Right cardiac atrium (tissue), 5 donors: ENCODE measurements at regions not wholly inside any gene's neighbourhood (a gene's known extent, or its start where the extent isn't known, plus 50 kb on each side); places are given as distances from the start of the nearest gene placed in this dataset.

Source experiments
- ATAC-seq, 2 donors: fragments of 200-7000 bp; cut with Tn5 transposase; one replicate each; pipeline versions ENCODE4 v1.8.0 to v1.9.1; 2020; ENCODE audit warnings: moderate library complexity in 2 of 2, mild to moderate bottlenecking in 1 of 2
- DNase-seq, 3 donors: peaks; one replicate each; pipeline ENCODE4 v3.0.0-alpha.2; 2020
- H3K27ac ChIP-seq: one replicate; pipeline ENCODE4 v1.5.1; 2013; ENCODE audit warnings: mild to moderate bottlenecking, low read length, control low read depth, moderate library complexity
- H3K27me3 ChIP-seq: one replicate; pipeline ENCODE4 v1.6.1; 2013; ENCODE audit not compliant: control insufficient read depth, insufficient read depth
- H3K4me1 ChIP-seq: one replicate; pipeline ENCODE4 v1.6.1; 2013; ENCODE audit warnings: low read length; ENCODE audit not compliant: control insufficient read depth, insufficient read depth
- H3K4me3 ChIP-seq: one replicate; pipeline ENCODE4 v1.5.1; 2013; ENCODE audit warnings: low read length, control low read depth
- H3K9me3 ChIP-seq: one replicate; pipeline ENCODE4 v1.6.1; 2013; ENCODE audit warnings: low read length; ENCODE audit not compliant: control insufficient read depth
- WGBS: extraction: QIAGEN DNeasy Blood & Tissue Kit; methylation state at CpG from one replicate; pipeline ENCODE4 v1.1.7; 2013; 5-methylcytosine and 5-hydroxymethylcytosine counted together
- intact Hi-C, 4 donors: fragments of 100-400 bp; cut with DNase I; formaldehyde crosslinking; loops; one replicate each; pipeline versions ENCODE4 v1.11.0 to v1.14.0; 2022 to 2023
- donor health status: healthy with polysubstance abuse.
- donor health status: DM: no; HTN: yes; CAD: no.
- donor health status: DM: no; HTN: no; CAD: no.
- donor health status: DM: no; HTN: yes; CAD: no; lungs with severe emphysema.
- donor health status: DM: yes; HTN: yes; CAD: no.

DNA sequence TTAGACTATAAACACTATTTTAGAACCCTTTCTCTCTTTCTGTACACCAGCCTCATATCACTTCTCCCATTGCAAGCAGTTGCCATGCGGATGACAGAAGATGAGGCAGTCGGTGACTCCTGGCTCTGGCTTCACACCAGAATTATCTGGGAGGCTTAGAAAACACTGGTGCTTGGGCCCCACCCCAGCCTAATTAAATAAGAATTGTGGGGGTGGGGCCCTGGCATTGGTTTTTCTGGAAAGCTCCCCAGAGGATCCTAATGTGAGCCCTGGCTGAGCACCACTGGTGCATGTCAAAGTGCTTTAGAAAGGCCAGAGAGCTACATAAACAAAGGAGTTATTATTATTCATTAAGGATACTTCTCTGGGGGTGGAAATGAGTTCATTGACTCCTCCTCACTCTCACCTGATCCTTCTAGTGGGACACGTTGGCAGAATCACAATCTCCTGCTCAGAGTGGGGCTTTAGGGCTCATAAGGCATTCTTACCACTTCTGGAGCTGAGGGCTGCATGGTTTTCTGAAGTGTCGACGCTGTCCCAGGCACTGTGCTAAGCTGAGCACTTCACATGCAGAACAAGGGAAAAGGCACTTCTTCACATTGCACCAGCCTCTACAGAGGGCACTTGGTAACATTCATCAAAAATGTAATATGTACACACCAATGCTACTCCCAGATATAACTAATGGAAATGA lies 188.5 kb upstream of the TLE3 start:
- no peak for ATAC-seq

DNA sequence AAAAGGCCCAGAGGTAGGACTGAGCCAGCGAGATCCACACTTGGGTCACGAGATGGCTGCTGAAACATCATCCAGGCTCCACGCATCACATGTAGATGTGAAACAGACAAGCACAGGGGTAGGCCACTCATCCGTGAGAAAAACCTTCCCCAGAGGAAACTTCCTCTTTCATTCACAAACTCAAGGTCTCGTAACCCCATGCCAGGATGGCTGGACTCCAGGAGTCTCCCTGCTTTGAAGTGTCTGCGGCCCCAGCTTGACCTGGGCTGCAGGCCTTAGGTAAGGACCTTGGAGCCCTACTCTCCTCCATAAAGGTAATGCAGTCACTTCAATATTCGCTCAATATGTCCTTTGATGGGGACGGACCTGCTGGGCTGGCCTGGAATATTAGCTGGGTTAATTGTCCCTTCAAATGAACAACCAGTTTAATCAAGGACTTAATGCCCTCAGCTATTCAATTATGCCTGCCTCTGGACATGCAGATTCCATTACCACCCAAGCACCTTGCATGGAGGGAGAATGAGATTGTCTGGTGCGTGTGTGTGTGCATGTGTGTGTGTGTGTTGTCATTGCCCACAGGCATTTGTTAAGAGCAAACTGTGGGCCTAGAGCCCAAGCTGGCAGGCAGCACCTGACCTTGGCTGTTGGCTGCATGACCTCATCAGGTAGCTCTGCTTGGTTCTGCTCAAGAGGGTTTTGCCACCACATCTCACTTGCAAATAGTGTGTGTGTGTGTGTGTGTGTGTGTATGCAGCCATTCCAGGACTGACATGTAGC lies 186.9 kb upstream of the TLE3 start:
- no peak for DNase-seq
- H3K4me1 ChIP-seq, result peaks cover 4% of the 10 kb centered on the region
- ATAC-seq, result no peak
- H3K27me3 ChIP-seq, result no peaks in the 10 kb centered on the region
- H3K9me3 ChIP-seq, result no peaks in the 10 kb centered on the region
- 90% methylated on average over 9 of the region's 9 CpGs for WGBS
- no peak overlapping the region for H3K4me3 ChIP-seq
- H3K27ac ChIP-seq, result no peak overlapping the region
- intact Hi-C loops, result no loop called here

More for the DNA sequence above, 188.5 kb upstream of the TLE3 start:
- Histone ChIP-seq H3K9me3 (no peaks in the 10 kb centered on the region), H3K4me1 (peaks cover 4% of the 10 kb centered on the region), H3K27ac (no peak overlapping the region), H3K4me3 (no peak overlapping the region), H3K27me3 (no peaks in the 10 kb centered on the region)
- no peak for DNase-seq
- WGBS, result 66% methylated on average over 5 of the region's 5 CpGs
- intact Hi-C loops, result no loop called here

DNA sequence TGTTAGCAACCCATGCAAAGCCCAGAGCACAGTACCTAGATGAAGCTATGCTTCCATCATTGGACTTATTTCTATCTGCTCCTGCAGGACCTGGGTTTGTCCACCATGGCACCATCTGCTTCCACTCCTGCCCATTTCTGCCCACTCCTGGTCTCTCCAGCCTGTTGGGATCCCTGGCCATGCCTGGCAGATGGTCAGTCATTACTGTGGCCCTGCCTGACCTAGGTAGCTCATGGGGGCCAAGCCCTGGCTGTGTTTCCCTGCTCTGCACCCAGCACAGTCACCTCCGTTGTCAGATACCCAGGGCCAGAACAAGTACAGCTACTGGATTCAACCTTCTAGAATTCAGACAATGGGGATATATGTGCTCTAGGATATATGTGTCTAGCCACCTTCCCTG lies 185.8 kb upstream of the TLE3 start:
- no peak overlapping the region for H3K27ac ChIP-seq
- intact Hi-C loops, result no loop called here
- ATAC-seq (no peak), DNase-seq (no peak)
- H3K4me1 ChIP-seq, result peaks cover 4% of the 10 kb centered on the region
- H3K27me3 ChIP-seq, result no peaks in the 10 kb centered on the region
- H3K4me3 ChIP-seq, result no peak overlapping the region
- H3K9me3 ChIP-seq, result no peaks in the 10 kb centered on the region
- WGBS, result 93% methylated on average over 1 of the region's 1 CpG

DNA sequence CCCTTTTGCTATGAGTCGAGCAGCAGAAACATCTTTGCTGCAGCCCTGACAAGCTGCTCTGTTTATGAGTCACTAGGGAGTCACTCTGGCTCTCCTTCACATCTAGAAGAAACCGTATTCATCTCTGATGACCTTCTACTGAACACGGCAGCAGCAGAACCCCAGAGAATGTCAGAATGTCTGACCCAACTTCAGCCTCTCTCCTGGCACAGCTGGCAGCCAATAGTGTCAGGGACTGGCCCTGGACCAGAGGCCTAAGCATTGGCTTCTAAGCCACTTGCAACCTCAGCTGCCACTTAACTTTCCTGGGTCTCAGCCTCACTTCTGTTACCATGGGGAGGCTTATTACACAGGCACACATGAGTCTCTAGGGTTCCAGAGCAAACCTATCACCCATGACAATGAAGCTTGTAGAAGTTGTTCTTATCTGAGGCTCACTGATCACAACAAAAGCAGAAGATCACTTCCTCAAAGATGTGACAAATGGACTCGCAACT lies 184.1 kb upstream of the TLE3 start:
- intact Hi-C loops, result no loop called here
- Histone ChIP-seq H3K9me3 (no peaks in the 10 kb centered on the region), H3K4me3 (no peak overlapping the region), H3K27ac (no peak overlapping the region), H3K4me1 (peaks cover 4% of the 10 kb centered on the region), H3K27me3 (no peaks in the 10 kb centered on the region)
- ATAC-seq (peak; percentile 48 to 75), DNase-seq (no peak)
- WGBS, result 54% methylated on average over 4 of the region's 4 CpGs

DNA sequence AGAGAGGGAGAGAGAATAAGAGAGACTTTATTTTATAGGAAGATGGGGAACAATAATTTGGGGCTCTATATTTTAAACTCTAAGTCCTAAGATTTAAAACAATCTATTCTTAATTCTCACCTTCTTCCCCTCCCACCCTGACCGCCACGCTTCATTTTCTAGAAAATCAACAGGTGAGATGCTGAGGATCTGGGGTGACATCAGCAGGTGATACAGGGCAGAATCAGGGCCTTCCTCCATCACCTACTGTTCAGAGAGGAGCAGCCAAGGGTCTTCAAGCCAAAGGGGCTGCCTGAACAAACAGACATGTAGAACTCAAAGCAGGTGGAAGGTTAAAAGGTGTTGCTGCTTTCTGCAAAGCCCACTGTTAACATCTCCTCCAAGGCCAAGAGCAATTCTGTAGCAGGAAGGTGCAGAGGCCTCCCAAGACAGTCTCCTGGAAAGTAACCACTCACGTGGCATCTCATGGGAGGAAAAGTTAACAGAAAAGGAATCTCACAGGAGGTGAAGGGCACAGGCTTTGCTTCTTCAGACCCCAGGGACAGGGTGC lies 183.6 kb upstream of the TLE3 start:
- intact Hi-C loops, result no loop called here
- Histone ChIP-seq H3K27me3 (no peaks in the 10 kb centered on the region), H3K9me3 (no peaks in the 10 kb centered on the region), H3K27ac (no peak overlapping the region), H3K4me3 (no peak overlapping the region), H3K4me1 (peaks cover 4% of the 10 kb centered on the region)
- DNase-seq (no peak), ATAC-seq (no peak)
- 94% methylated on average over 3 of the region's 3 CpGs for WGBS

DNA sequence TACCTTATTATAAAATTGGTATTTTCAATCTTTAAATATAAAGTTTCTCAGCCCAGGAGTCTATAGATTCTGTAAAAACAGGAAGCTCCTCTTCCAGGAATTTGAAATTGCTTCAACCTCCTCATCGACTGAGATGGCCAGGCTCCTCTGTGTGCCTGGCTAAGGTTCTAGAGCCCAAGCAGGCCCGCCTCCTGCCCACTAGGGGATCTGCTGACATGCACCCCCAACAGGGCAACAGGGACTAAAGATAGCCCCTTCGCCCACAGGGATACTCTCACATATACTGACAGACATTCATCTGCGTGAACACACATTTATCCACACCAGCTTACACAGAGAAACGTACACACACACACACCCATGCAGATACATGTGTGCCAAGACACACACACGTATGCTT lies 183.1 kb upstream of the TLE3 start:
- DNase-seq, result no peak
- no peak for ATAC-seq
- H3K9me3 ChIP-seq, result no peaks in the 10 kb centered on the region
- intact Hi-C loops, result no loop called here
- peaks cover 4% of the 10 kb centered on the region for H3K4me1 ChIP-seq
- H3K4me3 ChIP-seq, result no peak overlapping the region
- H3K27ac ChIP-seq, result no peak overlapping the region
- 84% methylated on average over 6 of the region's 6 CpGs for WGBS
- no peaks in the 10 kb centered on the region for H3K27me3 ChIP-seq

DNA sequence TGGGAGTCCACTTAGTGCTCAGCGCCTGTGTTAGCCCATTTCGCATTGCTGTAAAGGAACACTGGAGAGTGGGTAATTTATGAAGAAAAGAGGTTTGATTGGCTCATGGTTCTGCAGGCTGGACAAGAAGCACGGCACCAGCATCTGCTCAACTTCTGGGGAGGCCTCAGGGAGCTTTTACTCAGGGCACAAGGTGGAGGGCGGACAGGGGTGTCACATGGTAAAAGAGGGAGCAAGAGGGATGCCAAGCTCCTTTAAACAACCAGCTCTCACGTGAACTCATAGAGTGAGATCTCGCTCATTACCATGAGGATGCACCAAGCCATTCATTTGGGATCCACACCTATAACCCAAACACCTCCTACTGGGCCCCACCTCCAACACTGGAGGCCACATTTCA lies 181.4 kb upstream of the TLE3 start:
- Histone ChIP-seq H3K27me3 (no peaks in the 10 kb centered on the region), H3K27ac (no peak overlapping the region), H3K4me3 (no peak overlapping the region), H3K4me1 (peaks cover 4% of the 10 kb centered on the region), H3K9me3 (no peaks in the 10 kb centered on the region)
- DNase-seq (no peak), ATAC-seq (no peak)
- 89% methylated on average over 6 of the region's 6 CpGs for WGBS
- intact Hi-C loops, result no loop called here

DNA sequence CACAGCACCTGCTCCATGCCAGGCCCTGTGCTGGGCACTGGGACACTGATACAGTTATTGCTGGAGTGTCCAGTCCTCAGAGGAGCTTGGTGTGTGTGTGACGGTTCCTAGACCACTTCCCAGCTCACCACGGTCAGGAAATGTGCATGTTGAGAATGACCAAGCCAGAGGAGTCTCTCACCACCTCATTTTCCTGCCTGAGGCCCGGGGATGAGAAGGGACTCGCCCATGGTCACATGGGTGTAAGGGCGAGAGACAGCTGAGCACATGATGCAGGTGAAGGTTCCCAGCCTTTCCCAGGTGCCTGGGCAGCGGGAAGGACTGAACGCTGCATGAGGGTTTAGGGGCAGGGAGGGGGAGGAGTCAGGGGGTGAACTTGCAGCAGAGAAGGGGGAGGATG lies 180.9 kb upstream of the TLE3 start:
- no peak for DNase-seq
- H3K27me3 ChIP-seq, result no peaks in the 10 kb centered on the region
- H3K9me3 ChIP-seq, result no peaks in the 10 kb centered on the region
- no peak overlapping the region for H3K4me3 ChIP-seq
- 87% methylated on average over 7 of the region's 7 CpGs for WGBS
- intact Hi-C loops, result no loop called here
- H3K4me1 ChIP-seq, result peaks cover 4% of the 10 kb centered on the region
- ATAC-seq, result no peak
- no peak overlapping the region for H3K27ac ChIP-seq

DNA sequence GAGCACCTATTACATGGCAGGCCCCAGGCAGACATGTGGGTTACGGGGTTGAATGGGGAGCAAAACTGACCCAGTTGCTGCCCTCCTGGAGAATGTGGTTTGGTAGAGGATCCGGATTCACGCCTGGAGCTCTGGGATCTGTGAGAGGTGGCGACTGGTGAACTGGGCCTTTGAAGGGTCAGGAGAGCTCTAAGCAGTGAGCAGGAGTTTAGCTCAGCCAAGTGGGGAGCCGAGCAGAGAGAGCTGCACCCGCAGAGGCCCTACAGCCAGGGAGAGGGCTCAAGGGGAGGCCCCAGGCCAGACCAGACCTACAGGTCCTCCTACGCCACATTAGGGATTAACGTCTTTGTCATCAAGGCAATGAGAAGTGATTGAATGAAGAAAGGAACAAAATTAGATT lies 179.8 kb upstream of the TLE3 start:
- H3K9me3 ChIP-seq, result no peaks in the 10 kb centered on the region
- no peak overlapping the region for H3K27ac ChIP-seq
- no peak for DNase-seq
- H3K27me3 ChIP-seq, result no peaks in the 10 kb centered on the region
- H3K4me3 ChIP-seq, result no peak overlapping the region
- intact Hi-C loops, result no loop called here
- no peak for ATAC-seq
- 97% methylated on average over 8 of the region's 8 CpGs for WGBS
- H3K4me1 ChIP-seq, result peaks cover 4% of the 10 kb centered on the region

DNA sequence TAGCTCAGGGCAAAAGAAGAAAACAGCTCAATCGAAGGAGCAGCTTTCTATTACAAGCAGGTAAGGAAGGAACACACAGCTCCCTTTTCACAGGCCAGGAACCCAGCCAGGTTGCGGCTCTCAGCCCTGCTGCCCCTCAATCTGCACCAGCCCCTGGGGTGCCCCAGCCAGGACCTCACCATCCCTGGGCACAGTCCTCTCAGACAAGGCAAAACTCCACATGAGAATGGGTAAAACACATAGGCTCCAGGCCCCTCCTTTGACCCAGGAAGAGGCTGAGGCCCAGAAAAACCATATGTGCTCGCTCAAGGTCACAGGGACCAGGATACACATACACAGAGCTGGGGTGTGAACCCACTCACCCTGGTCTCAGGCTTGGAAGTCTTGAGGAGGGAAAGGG lies 178.7 kb upstream of the TLE3 start:
- no peak overlapping the region for H3K27ac ChIP-seq
- intact Hi-C loops, result no loop called here
- ATAC-seq (no peak), DNase-seq (no peak)
- no peaks in the 10 kb centered on the region for H3K9me3 ChIP-seq
- H3K27me3 ChIP-seq, result no peaks in the 10 kb centered on the region
- H3K4me3 ChIP-seq, result no peak overlapping the region
- 92% methylated on average over 3 of the region's 3 CpGs for WGBS
- peaks cover 6% of the 10 kb centered on the region for H3K4me1 ChIP-seq

DNA sequence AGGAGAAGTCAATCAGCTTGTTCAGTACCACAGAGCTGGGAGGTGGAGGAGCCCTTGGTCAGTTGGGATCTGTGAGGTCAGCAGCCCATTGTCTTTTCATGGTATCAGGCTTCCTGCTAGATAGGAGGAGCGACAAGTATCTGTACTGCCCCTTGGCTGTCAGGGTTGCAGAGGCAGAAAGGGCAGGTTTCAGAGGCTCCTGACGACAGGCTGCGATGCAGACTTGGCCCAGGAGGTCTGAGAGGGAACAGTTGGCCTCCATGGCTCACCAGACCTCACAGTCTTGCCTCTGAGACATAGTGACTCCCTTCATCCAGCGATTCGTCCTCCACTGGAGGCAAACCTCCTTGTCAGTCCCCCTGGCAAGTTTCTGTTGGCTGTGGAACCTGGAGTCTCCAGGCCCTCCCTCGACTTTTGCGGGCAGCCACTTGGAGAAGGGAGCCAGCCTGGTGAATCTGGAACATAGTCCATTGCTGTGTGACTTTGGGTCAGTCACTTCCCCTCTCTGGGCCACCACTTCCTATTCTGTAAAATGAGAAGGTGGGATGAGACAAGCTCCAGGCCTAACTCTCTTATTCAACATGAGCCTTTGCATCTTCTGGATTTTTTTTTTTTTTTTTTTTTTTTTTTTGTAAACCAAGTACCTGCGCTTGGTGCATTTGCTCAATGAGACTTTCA lies 177.9 kb upstream of the TLE3 start:
- DNase-seq (no peak), ATAC-seq (no peak)
- WGBS, result 84% methylated on average over 8 of the region's 8 CpGs
- H3K9me3 ChIP-seq, result no peaks in the 10 kb centered on the region
- H3K4me3 ChIP-seq, result no peak overlapping the region
- no peak overlapping the region for H3K27ac ChIP-seq
- no peaks in the 10 kb centered on the region for H3K27me3 ChIP-seq
- peaks cover 11% of the 10 kb centered on the region for H3K4me1 ChIP-seq
- intact Hi-C loops, result no loop called here
